ENCODE measurements at regions not wholly inside any gene's neighbourhood (a gene's known extent, or its start where the extent isn't known, plus 50 kb on each side); places are given as distances from the start of the nearest gene placed in this dataset.

DNA sequence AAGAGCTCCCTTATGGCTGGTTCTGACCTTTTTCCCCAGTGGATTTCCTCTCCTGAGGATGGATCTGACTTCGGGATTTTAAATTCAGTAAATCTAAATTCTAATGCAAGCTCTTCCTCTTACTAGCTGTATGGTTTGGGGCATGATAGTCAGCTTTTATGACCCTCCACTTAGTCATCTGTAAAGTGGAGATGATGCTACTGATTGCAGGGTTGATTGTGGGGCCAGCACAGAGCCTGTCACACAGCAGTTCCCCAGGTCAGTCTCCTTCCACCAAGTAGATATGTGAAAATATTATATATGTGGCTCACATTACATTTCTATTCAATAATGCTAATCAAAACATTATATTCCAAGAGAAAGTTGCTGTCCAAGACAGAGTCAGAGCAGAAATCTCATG lies 141.3 kb upstream of the UBE2E1 start:
- DNase-seq (ENCODE audit: low read depth in 3 of 3), result no peak

DNA sequence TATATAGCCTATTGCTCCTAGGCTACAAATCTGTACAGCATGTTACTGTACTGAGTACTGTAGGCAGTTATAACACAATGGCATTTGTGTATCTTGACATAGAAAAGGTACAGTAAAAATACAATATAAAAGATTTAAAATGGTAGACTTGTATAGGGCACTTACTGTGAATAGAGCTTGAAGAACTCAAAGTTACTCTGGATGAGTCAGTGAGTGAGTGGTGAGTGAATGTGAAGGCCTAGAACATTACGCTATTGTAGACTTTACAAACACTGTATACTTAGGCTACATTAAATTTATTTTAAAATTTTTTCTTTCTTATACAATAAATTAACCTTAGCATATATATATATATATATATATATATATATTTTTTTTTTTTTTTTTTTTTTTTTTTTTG lies 140.0 kb upstream of the UBE2E1 start:
- DNase-seq (ENCODE audit: low read depth in 3 of 3), result no peak

DNA sequence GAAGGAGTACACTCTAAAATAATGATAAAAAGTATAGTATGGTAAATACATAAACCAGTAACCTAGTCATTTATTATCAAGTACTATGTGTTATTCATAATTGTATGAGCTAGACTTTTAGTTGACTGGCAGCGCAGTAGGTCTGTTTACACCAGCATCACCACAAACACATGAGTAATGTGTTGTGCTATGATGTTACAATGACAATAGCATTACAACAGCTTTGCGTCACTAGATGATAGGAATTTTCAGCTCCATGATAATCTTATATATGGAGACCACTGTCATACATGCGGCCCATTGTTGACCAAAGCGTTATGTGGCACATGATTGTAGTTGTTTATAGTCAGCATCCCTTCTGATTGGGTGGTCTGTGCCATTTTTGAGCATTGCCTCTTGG lies 138.9 kb upstream of the UBE2E1 start:
- DNase-seq (ENCODE audit: low read depth in 3 of 3), result no peak

GRCh38 chr3:23667536-23668429 lies 138.0 kb upstream of the UBE2E1 start:
- no peak for DNase-seq (ENCODE audit: low read depth in 3 of 3)

- DNase-seq (ENCODE audit: low read depth in 3 of 3), result no peak
Observed at GRCh38 chr3:23668430-23668904, 137.3 kb upstream of the UBE2E1 start.

DNA sequence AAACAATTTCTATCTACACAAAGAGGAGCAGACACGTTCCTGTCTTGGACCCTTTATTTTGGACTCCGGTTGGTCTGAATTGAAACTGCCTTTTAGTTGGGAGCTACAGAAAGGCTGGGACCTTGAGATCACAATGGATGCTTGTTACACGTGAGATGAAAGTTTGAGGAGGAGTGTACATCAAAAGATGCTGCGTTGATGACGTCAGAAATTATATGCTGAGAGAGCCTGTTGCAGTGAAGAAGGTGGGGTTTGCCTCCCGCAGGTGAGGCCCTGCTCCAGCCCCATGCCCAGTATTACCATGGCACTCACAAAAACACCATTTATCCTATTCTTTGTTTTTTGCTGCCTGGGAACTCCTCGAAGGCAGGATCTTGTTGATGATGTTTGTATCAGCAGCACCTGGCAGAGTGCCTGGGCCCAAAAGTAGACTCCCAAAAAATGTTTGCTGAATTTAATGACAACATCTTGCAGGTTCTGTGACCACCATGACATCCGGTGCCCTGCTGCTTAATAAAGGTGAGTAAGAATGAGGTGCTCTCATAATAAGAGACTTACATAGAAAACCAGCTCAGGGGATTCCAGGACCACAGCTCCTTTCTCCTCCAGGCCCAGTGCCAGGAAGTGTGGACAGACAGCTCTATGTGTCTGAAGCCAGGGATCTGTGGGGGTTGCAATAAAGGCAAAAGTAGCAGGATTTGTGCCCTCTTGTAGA lies 136.1 kb upstream of the UBE2E1 start:
- no peak for DNase-seq (ENCODE audit: low read depth in 3 of 3)

- DNase-seq (ENCODE audit: low read depth in 3 of 3), result no peak
Observed at GRCh38 chr3:23671851-23672589, 133.7 kb upstream of the UBE2E1 start.

DNA sequence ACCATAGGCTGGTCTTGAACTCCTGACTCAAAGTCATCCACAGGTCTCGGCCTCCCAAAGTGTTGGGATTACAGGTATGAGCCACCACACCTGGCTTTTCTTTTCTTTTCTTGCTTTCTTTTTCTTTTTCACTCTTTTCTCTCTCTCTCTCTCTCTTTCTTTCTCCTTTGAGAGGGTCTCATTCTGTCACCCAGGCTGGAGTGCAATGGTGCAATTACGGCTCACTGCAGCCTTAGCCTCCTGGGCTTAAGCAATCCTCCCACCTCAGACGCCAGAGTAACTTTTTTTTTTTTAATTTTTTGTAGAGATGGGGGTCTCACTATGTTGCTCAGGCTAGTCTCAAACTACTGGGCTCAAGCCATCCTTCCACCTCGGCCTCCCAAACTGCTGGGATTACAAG lies 133.1 kb upstream of the UBE2E1 start:
- no peak for DNase-seq (ENCODE audit: low read depth in 3 of 3)

- DNase-seq (ENCODE audit: low read depth in 3 of 3), result no peak
Observed at GRCh38 chr3:23675010-23675409, 130.7 kb upstream of the UBE2E1 start.

DNA sequence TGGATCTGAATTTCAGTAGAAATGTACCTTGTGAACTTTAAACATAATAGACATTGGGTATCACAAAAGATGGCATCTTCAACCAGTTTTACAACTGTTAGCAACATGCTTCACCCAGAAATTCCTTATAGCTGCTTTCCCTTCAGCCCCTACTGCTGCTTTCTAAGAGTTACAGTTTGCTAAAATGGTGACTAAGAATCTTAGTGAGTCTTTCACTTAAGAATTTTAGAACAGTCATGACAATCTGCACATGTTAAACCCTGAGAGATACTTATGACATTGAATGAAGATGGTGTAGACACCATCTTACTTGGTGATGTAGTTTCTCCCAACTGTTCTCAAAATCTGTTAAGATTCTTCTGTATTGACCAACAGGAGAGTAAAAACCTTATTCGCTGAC lies 129.7 kb upstream of the UBE2E1 start:
- DNase-seq (ENCODE audit: low read depth in 3 of 3), result no peak

DNA sequence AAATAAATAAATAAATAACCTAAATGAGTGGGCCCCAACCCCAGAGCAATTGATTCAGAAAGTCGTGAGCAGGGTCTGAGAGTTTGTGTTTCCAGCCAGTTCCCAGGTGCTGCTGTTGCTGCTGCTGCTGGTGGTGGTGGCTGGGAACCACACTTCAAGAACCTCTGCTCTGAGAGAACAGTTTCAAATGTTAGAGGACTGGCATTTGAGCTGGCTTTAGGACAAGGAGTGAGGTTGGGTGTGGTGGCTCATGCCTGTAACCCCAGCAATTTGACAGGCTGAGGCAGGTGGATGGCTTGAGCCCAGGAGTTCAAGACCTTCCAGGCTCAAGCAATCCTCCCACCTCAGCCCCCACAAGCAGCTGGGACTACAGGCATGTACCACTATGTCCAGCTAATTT lies 123.1 kb upstream of the UBE2E1 start:
- DNase-seq (ENCODE audit: low read depth in 3 of 3), result no peak

- DNase-seq (ENCODE audit: low read depth in 3 of 3), result no peak
Observed at GRCh38 chr3:23685541-23686258, 120.1 kb upstream of the UBE2E1 start.

DNA sequence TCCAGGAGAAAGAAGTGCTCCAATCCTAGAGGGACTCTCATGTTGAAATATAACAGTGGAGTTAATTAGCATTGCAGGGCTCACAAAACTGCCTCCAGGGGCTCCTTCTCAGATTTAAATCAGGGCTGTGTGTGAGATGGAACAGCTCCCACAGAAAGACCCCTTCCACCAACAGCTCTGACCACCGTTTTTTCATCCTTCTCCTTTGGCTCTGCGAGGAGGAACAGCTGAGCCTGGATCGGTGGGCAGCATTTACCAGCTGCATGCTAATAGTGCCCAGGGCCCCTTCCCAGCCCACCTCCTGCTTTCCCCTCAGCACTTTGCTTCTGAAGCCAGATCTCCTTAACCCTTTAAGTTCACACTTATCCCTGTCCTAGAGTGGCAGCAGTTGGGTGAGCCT lies 119.2 kb upstream of the UBE2E1 start:
- no peak for DNase-seq (ENCODE audit: low read depth in 3 of 3)

DNA sequence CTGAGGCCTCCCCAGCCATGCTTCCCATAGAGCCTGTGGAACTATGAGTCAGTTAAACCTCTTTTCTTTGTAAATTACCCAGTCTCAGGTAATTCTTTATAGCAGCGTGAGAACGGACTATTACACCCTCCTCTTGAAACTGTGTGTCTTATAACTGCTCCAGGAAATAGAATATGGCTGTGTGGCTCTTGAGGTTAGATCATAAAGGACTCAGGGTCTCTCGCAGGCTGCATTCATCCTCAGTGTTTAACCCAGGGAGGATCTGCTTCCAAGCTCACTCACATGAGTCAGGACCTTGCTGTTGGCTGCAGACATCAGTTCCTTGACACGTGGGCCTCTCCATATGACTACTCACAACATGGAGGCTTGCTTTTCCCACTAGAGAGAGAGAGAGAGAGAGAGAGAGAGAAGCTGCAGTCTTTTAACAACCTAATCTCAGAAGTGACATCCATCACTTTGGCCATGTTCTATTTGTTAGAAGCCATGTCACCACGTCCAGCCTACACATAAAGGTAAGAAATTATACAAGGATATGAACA lies 114.3 kb upstream of the UBE2E1 start:
- DNase-seq (ENCODE audit: low read depth in 3 of 3), result no peak

DNA sequence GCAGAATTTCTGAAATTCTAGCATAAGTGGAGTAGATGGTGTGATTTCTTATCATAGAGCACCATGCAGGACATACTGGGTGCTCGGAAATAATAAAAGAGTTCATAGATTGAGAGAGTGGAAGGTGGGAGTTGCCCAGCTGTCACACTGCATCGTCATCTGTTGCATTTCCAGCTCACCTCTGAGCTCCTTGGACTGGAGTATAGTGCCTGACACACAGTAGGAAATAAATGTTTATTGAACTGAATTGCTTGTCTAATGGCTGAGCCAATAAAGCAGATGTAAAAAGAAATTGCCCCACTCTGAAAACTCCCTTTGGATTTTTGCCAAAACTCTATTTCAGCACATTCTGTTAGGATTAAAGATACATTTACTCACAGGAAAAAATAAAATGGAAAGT lies 108.9 kb upstream of the UBE2E1 start:
- DNase-seq (ENCODE audit: low read depth in 3 of 3), result no peak

GRCh38 chr3:23697416-23697815 lies 108.3 kb upstream of the UBE2E1 start:
- no peak for DNase-seq (ENCODE audit: low read depth in 3 of 3)

DNA sequence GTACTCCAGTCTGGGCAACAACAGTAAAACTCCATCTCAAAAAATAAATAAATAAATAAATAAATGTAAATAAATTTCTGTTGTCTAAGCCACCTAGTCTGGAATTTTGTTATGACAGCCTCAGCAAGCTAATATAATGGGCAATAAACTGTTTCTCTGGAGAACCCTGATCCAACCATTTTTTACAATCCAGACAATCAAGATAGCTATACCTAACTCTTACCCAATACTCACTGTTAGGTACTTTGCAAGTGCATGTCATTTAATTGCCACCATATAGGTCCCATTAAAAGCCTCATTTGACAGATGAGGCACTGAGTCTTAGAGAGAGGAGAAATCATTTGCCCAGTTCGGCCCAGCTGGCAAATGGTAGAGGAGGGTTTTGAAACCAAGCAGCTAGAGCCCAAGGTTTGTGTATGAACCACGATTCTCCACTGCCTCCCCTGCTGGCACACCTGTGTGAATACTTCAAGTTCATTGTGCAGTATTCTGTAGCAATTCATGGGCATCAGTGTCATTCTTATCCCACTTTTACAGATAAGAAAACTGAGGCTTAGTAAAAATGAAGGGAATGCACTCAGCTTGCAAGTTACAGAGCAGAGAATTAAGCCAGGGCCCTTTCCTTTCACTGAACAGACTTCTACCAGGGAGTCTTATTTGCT lies 107.0 kb upstream of the UBE2E1 start:
- DNase-seq (ENCODE audit: low read depth in 3 of 3), result no peak

DNA sequence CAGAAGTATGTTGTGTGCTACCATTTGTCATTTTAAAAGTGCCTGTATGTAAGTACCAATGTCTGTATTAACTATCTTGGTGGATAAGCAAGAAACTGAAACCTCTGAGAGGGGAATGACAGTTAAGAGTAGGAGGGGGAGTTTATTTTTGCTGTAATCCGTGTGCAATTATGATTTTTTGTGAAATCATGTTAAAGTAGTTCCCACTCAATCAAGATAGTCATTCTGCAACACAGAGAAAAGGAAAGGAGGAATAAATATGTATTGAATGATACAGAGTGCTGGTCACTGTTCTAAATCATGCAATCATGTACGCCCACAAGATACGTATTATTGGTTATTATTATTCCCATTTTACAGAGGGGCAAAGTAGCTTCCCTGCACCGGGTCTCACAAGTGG lies 105.1 kb upstream of the UBE2E1 start:
- DNase-seq (ENCODE audit: low read depth in 3 of 3), result no peak

GRCh38 chr3:23701716-23702597 lies 103.8 kb upstream of the UBE2E1 start:
- no peak for DNase-seq (ENCODE audit: low read depth in 3 of 3)

DNA sequence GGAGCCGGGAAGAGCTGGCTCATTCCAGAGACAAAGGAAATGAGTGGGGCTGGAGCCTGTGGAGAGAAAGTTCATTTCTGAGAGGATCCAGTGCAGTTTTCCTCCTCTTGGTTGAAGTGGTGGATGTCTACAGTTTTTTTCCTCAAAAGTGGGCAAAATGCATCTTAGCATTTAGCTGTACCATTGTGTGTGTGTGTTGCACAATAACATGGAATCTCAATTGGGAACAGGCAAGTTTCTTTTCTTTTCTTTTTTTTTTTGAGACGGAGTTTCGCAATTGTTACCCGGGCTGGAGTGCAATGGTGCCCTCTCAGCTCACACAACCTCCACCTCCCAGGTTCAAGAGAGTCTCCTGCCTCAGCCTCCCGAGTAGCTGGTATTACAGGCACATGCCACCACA lies 101.5 kb upstream of the UBE2E1 start:
- no peak for DNase-seq (ENCODE audit: low read depth in 3 of 3)

Data from stimulated activated CD4-positive, alpha-beta T cell treated with anti-CD3 and anti-CD28 coated beads, TNF-alpha, amount 100 ng/mL, for 24 hours (primary cell).